Erythroblast (primary cell): ENCODE measurements at regions not wholly inside any gene's neighbourhood (a gene's known extent, or its start where the extent isn't known, plus 50 kb on each side); places are given as distances from the start of the nearest gene placed in this dataset.

Experiments
- GATA1 ChIP-seq: IDR thresholded peaks from 2 replicates; pipeline ENCODE4 v1.6.1; 2011; ENCODE audit warnings: low read depth, mild to moderate bottlenecking, control low read depth, low read length, moderate library complexity
- POLR2A ChIP-seq: IDR thresholded peaks from 2 replicates; pipeline ENCODE4 v1.6.1; 2011; ENCODE audit warnings: mild to moderate bottlenecking, low read length

DNA sequence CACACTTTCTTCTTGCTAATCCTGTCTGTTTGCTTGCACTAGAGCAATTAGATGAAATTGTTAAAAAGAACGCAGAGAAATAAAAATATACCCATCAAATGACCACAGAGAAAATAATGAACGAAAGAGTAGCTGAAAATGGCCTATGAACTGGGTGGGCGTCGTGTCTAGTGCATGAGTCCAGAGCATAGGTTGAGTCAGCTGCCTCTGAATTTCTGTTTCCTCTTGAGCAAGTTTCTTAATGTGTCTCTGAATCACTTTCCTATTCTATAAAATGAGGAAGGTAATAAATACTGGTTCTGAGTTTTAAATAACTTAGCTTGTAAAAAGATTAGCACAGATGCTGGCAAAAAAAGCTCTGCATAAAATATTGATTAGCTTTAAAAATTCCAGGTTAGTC is 75.0 kb downstream of the POM121L12 start:
- TF ChIP-seq POLR2A (no peak), GATA1 (no peak)
